GM12878 (cell line): ENCODE measurements at regions not wholly inside any gene's neighbourhood (a gene's known extent, or its start where the extent isn't known, plus 50 kb on each side); places are given as distances from the start of the nearest gene placed in this dataset.

ENCODE experiments used
- ATAC-seq: fragments of 200-7000 bp; cut with Tn5 transposase; 3 replicates; pipeline ENCODE4 v1.9.1; 2020; ENCODE audit warnings: mild to moderate bottlenecking, moderate library complexity
- BruUV-seq: library from RNA; stranded (reverse); fragments of 400-500 nt; replicated peaks from 2 replicates; lab custom pipeline; 2021; lab: Mats Ljungman, UMichigan
- CTCF ChIA-PET: fragments of 300-600 bp; sonication (Branson Sonifier 250); formaldehyde crosslinking; extraction: SDS; loops from one replicate; lab custom pipeline; 2021; ENCODE audit warnings: inconsistent platforms; lab: Yijun Ruan, JAX
- POLR2A ChIA-PET: fragments of 350-600 bp; formaldehyde crosslinking; extraction: SDS; loops from one replicate; lab custom pipeline; 2021; ENCODE audit warnings: inconsistent platforms; lab: Charles Lee
- RAD21 ChIA-PET: fragments of 300-600 bp; sonication (Branson Sonifier 250); formaldehyde crosslinking; loops from one replicate; lab custom pipeline; 2023; ENCODE audit warnings: antibody characterized with exemption; ENCODE audit not compliant: unreplicated experiment; lab: Charles Lee
- SMC1A ChIA-PET: fragments of 300-600 bp; sonication (Branson Sonifier 250); formaldehyde crosslinking; loops from one replicate; lab custom pipeline; 2023; ENCODE audit not compliant: unreplicated experiment, uncharacterized antibody; lab: Charles Lee
- DNase-seq: peaks from one replicate; pipeline ENCODE4 v3.0.0-alpha.2; 2011; ENCODE audit warnings: low read depth, low spot score
- FAIRE-seq: peaks from 3 replicates; lab custom pipeline; 2011; peaks lifted over from hg19 to GRCh38; lab: Jason Lieb, UNC
- H2AFZ ChIP-seq: 2 replicates; pipeline ENCODE4 v1.6.0; 2011; ENCODE audit warnings: low read depth, low read length, control low read depth; ENCODE audit not compliant: control insufficient read depth
- H3K27ac ChIP-seq: 2 replicates; pipeline ENCODE4 v1.5.1; 2011; ENCODE audit warnings: control low read depth; ENCODE audit not compliant: control insufficient read depth, insufficient read depth
- H3K27me3 ChIP-seq, 2 experiments: replicated peaks in 1 of 2; 2 replicates each; pipeline versions ENCODE4 v1.6.0 to v1.6.1; 2011; ENCODE audit warnings: low read length in 1 of 2; ENCODE audit not compliant: control insufficient read depth in 2 of 2, insufficient read depth in 2 of 2
- H3K36me3 ChIP-seq, 2 experiments: 2 replicates each; pipeline ENCODE4 v1.5.1; 2011; ENCODE audit warnings: low read length in 1 of 2; ENCODE audit not compliant: control insufficient read depth in 2 of 2, insufficient read depth in 2 of 2
- H3K4me1 ChIP-seq: 2 replicates; pipeline ENCODE4 v1.6.1; 2011; ENCODE audit warnings: mild to moderate bottlenecking, low read length, moderate library complexity, mixed read lengths; ENCODE audit not compliant: control insufficient read depth, insufficient read depth
- H3K4me2 ChIP-seq: 2 replicates; pipeline ENCODE4 v1.6.0; 2011; ENCODE audit warnings: control low read depth; ENCODE audit not compliant: control insufficient read depth, insufficient read depth
- H3K4me3 ChIP-seq: fragments of 200-600 bp; sonication (generic); 2 replicates; pipeline ENCODE4 v1.5.1; 2016
- H3K79me2 ChIP-seq: 2 replicates; pipeline ENCODE4 v1.6.0; 2011; ENCODE audit warnings: low read length; ENCODE audit not compliant: control insufficient read depth, insufficient read depth
- H3K9ac ChIP-seq: 2 replicates; pipeline ENCODE4 v1.8.0; 2011; ENCODE audit warnings: low read length, control low read depth, mixed read lengths; ENCODE audit not compliant: control insufficient read depth, insufficient read depth
- H3K9me3 ChIP-seq: replicated peaks from 3 replicates; pipeline ENCODE4 v1.5.1; 2011; ENCODE audit warnings: mild to moderate bottlenecking, low read length; ENCODE audit not compliant: control insufficient read depth, insufficient read depth
- H4K20me1 ChIP-seq: 2 replicates; pipeline ENCODE4 v1.6.0; 2011; ENCODE audit not compliant: control insufficient read depth, insufficient read depth
- BCL11A ChIP-seq: IDR thresholded peaks from 2 replicates; pipeline ENCODE4 v1.6.1; 2011; ENCODE audit warnings: low read depth, low read length
- BCL3 ChIP-seq: IDR thresholded peaks from 2 replicates; pipeline ENCODE4 v1.6.1; 2011; ENCODE audit warnings: borderline replicate concordance, low read depth, mild to moderate bottlenecking, moderate library complexity, low read length; ENCODE audit not compliant: insufficient read depth, poor library complexity, severe bottlenecking
- BRCA1 ChIP-seq: IDR thresholded peaks from 2 replicates; pipeline ENCODE4 v1.6.1; 2011; ENCODE audit warnings: low read depth, low read length, improper control_type of control experiment
- CTCF ChIP-seq, 3 experiments: IDR thresholded peaks in 2 of 3; conservative IDR thresholded peaks in 1 of 3; 2 replicates each; pipeline ENCODE4 v1.5.1; 2011; ENCODE audit warnings: low read depth in 3 of 3, low read length in 3 of 3, mild to moderate bottlenecking in 3 of 3, control low read depth in 2 of 3, moderate library complexity in 2 of 3, inconsistent platforms in 1 of 3, mixed read lengths in 1 of 3; ENCODE audit not compliant: control insufficient read depth in 2 of 3, insufficient read depth in 1 of 3; ENCODE audit errors: extremely low read depth in 1 of 3
- E4F1 ChIP-seq: fragments of 450-650 bp; IDR thresholded peaks from 2 replicates; pipeline ENCODE4 v1.6.1; 2018; ENCODE audit warnings: borderline replicate concordance, mild to moderate bottlenecking; ENCODE audit not compliant: partially characterized antibody
- ELK1 ChIP-seq: IDR thresholded peaks from 2 replicates; pipeline ENCODE4 v1.6.1; 2012; ENCODE audit warnings: low read depth, low read length, improper control_type of control experiment
- IRF5 ChIP-seq: fragments of 450-650 bp; IDR thresholded peaks from 2 replicates; pipeline ENCODE4 v1.6.1; 2017; ENCODE audit warnings: borderline replicate concordance
- MEF2A ChIP-seq: IDR thresholded peaks from 2 replicates; pipeline ENCODE4 v1.6.1; 2011; ENCODE audit warnings: low read depth, mild to moderate bottlenecking, low read length, moderate library complexity; ENCODE audit not compliant: insufficient read depth
- NR2C1 ChIP-seq: fragments of 450-650 bp; IDR thresholded peaks from 2 replicates; pipeline ENCODE4 v1.6.1; 2017; ENCODE audit warnings: antibody characterized with exemption, mild to moderate bottlenecking, moderate library complexity
- PML ChIP-seq: IDR thresholded peaks from 2 replicates; pipeline ENCODE4 v1.6.1; 2012; ENCODE audit warnings: low read length, inconsistent platforms
- RUNX3 ChIP-seq: IDR thresholded peaks from 2 replicates; pipeline ENCODE4 v1.6.1; 2012; ENCODE audit warnings: low read length, inconsistent platforms
- TARDBP ChIP-seq: IDR thresholded peaks from 2 replicates; pipeline ENCODE4 v1.6.1; 2016; ENCODE audit warnings: borderline replicate concordance
- WGBS: methylation state at CpG from one replicate; pipeline ENCODE4 v1.1.6; 2016; ENCODE audit warnings: low lambda C conversion rate; ENCODE audit not compliant: insufficient replicate concordance, insufficient coverage; ENCODE audit errors: missing lambda C conversion rate; 5-methylcytosine and 5-hydroxymethylcytosine counted together
- in situ Hi-C: fragments of 300-500 bp; cut with MboI; formaldehyde crosslinking; loops from 9 replicates; pipeline ENCODE4 v1.14.3; 2018; ENCODE audit warnings: mixed read lengths
- intact Hi-C: fragments of 100-400 bp; cut with micrococcal nuclease; formaldehyde crosslinking; loops from one replicate; pipeline ENCODE4 v1.14.2; 2022; ENCODE audit not compliant: unreplicated experiment

GRCh38 chr2:172177581-172177980 lies 74.9 kb upstream of the DLX2 start (continued):
- no peak for TF ChIP-seq IRF5
- no peak for TF ChIP-seq PML
- TF ChIP-seq NR2C1: no peak
- no peak for TF ChIP-seq BRCA1
- no peak for TF ChIP-seq MEF2A

GRCh38 chr2:172177996-172178395 lies 75.3 kb upstream of the DLX2 start:
- no peak overlapping the region for H3K4me2 ChIP-seq
- SMC1A ChIA-PET: no interaction called here
- BruUV-seq: no TSS peak
- ATAC-seq: no peak
- H3K27me3 ChIP-seq: no peaks in the 10 kb centered on the region; a peak in 1 of 4 replicates
- POLR2A ChIA-PET: no interaction called here
- H3K27ac ChIP-seq: no peak overlapping the region
- no peaks in the 10 kb centered on the region for H4K20me1 ChIP-seq
- WGBS: 73% methylated on average over 1 of the region's 1 CpG
- no peaks in the 10 kb centered on the region for H3K9me3 ChIP-seq
- no peak overlapping the region for H3K9ac ChIP-seq
- in situ Hi-C loops: loop anchor here (10.0 kb wide), 1 partner anchor 287 kb away; no protein-coding TSS in a partner anchor
- intact Hi-C loops: loop anchor here (10.0 kb wide), 1 partner anchor 287 kb away; no protein-coding TSS in a partner anchor
- no peaks in the 10 kb centered on the region for H3K4me1 ChIP-seq
- no peak for FAIRE-seq
- CTCF ChIA-PET: interaction anchor here (0.9 to 1.4 kb wide), 2 partner anchors 48 to 284 kb away, joined by 3 to 6 read pairs; no protein-coding TSS in a partner anchor
- no peaks in the 10 kb centered on the region for H3K79me2 ChIP-seq
- H2AFZ ChIP-seq: no peak overlapping the region
- no peak for DNase-seq
- RAD21 ChIA-PET: no interaction called here
- H3K36me3 ChIP-seq: no peaks in the 10 kb centered on the region
- H3K4me3 ChIP-seq: no peak overlapping the region
- TF ChIP-seq ELK1 (no peak), BCL3 (no peak), CTCF (IDR thresholded peaks at IDR 0.05 in 2 of 3, conservative IDR thresholded peaks at IDR 0.05 in 1 of 3; ENCODE audit: control insufficient read depth in 2 of 3, extremely low read depth in 1 of 3, insufficient read depth in 1 of 3, low read depth in 3 of 3, low read length in 3 of 3) (no peak), TARDBP (no peak), RUNX3 (no peak), BCL11A (no peak), E4F1 (no peak)
